ENCODE measurements at regions not wholly inside any gene's neighbourhood (a gene's known extent, or its start where the extent isn't known, plus 50 kb on each side); places are given as distances from the start of the nearest gene placed in this dataset.

GRCh38 chr6:97674802-97675201, 391.8 kb upstream of the MMS22L start:
- H3K27me3 ChIP-seq (ENCODE audit: control insufficient read depth, insufficient read depth, low read length) = no peaks in the 10 kb centered on the region
- no peak overlapping the region for H3K9ac ChIP-seq (ENCODE audit: low read length)
- H3K36me3 ChIP-seq (ENCODE audit: control insufficient read depth, insufficient read depth, low read length) = no peaks in the 10 kb centered on the region
- no peak overlapping the region for H3K4me3 ChIP-seq (ENCODE audit: low read depth, low read length)
- H3K4me1 ChIP-seq (ENCODE audit: control insufficient read depth, insufficient read depth, low read length) = no peaks in the 10 kb centered on the region
- no peaks in the 10 kb centered on the region for H3K9me3 ChIP-seq (ENCODE audit: control insufficient read depth, insufficient read depth, low read depth, low read length)
- no peak overlapping the region for H3K27ac ChIP-seq (ENCODE audit: low read depth, low read length)

- no peak overlapping the region for H3K27ac ChIP-seq (ENCODE audit: low read depth, low read length)
- H3K4me1 ChIP-seq (ENCODE audit: control insufficient read depth, insufficient read depth, low read length) = no peaks in the 10 kb centered on the region
- no peaks in the 10 kb centered on the region for H3K36me3 ChIP-seq (ENCODE audit: control insufficient read depth, insufficient read depth, low read length)
- H3K27me3 ChIP-seq (ENCODE audit: control insufficient read depth, insufficient read depth, low read length) = no peaks in the 10 kb centered on the region
- H3K9ac ChIP-seq (ENCODE audit: low read length) = no peak overlapping the region
- no peak overlapping the region for H3K4me3 ChIP-seq (ENCODE audit: low read depth, low read length)
- no peaks in the 10 kb centered on the region for H3K9me3 ChIP-seq (ENCODE audit: control insufficient read depth, insufficient read depth, low read depth, low read length)
Measured at GRCh38 chr6:97677626-97678025, 394.6 kb upstream of the MMS22L start.

GRCh38 chr6:97687916-97688315, 404.9 kb upstream of the MMS22L start:
- no peak overlapping the region for H3K4me3 ChIP-seq (ENCODE audit: low read depth, low read length)
- H3K27me3 ChIP-seq (ENCODE audit: control insufficient read depth, insufficient read depth, low read length) = no peaks in the 10 kb centered on the region
- H3K27ac ChIP-seq (ENCODE audit: low read depth, low read length) = no peak overlapping the region
- no peaks in the 10 kb centered on the region for H3K36me3 ChIP-seq (ENCODE audit: control insufficient read depth, insufficient read depth, low read length)
- no peak overlapping the region for H3K9ac ChIP-seq (ENCODE audit: low read length)
- no peaks in the 10 kb centered on the region for H3K4me1 ChIP-seq (ENCODE audit: control insufficient read depth, insufficient read depth, low read length)
- no peaks in the 10 kb centered on the region for H3K9me3 ChIP-seq (ENCODE audit: control insufficient read depth, insufficient read depth, low read depth, low read length)

GRCh38 chr6:97689078-97689754, 406.2 kb upstream of the MMS22L start:
- Histone ChIP-seq H3K9me3 (ENCODE audit: control insufficient read depth, insufficient read depth, low read depth, low read length) (no peaks in the 10 kb centered on the region), H3K9ac (ENCODE audit: low read length) (no peak overlapping the region), H3K4me3 (ENCODE audit: low read depth, low read length) (no peak overlapping the region), H3K4me1 (ENCODE audit: control insufficient read depth, insufficient read depth, low read length) (no peaks in the 10 kb centered on the region), H3K27me3 (ENCODE audit: control insufficient read depth, insufficient read depth, low read length) (no peaks in the 10 kb centered on the region), H3K36me3 (ENCODE audit: control insufficient read depth, insufficient read depth, low read length) (no peaks in the 10 kb centered on the region), H3K27ac (ENCODE audit: low read depth, low read length) (no peak overlapping the region)

- no peak overlapping the region for H3K9ac ChIP-seq (ENCODE audit: low read length)
- no peak overlapping the region for H3K4me3 ChIP-seq (ENCODE audit: low read depth, low read length)
- H3K4me1 ChIP-seq (ENCODE audit: control insufficient read depth, insufficient read depth, low read length) = no peaks in the 10 kb centered on the region
- no peaks in the 10 kb centered on the region for H3K9me3 ChIP-seq (ENCODE audit: control insufficient read depth, insufficient read depth, low read depth, low read length)
- no peaks in the 10 kb centered on the region for H3K27me3 ChIP-seq (ENCODE audit: control insufficient read depth, insufficient read depth, low read length)
- H3K36me3 ChIP-seq (ENCODE audit: control insufficient read depth, insufficient read depth, low read length) = no peaks in the 10 kb centered on the region
- no peak overlapping the region for H3K27ac ChIP-seq (ENCODE audit: low read depth, low read length)
Measured at GRCh38 chr6:97697456-97697855, 414.4 kb upstream of the MMS22L start.

GRCh38 chr6:97701801-97702200, 418.8 kb upstream of the MMS22L start:
- Histone ChIP-seq H3K4me3 (ENCODE audit: low read depth, low read length) (no peak overlapping the region), H3K36me3 (ENCODE audit: control insufficient read depth, insufficient read depth, low read length) (no peaks in the 10 kb centered on the region), H3K27ac (ENCODE audit: low read depth, low read length) (no peak overlapping the region), H3K4me1 (ENCODE audit: control insufficient read depth, insufficient read depth, low read length) (peaks cover 5% of the 10 kb centered on the region), H3K27me3 (ENCODE audit: control insufficient read depth, insufficient read depth, low read length) (no peaks in the 10 kb centered on the region), H3K9me3 (ENCODE audit: control insufficient read depth, insufficient read depth, low read depth, low read length) (no peaks in the 10 kb centered on the region), H3K9ac (ENCODE audit: low read length) (no peak overlapping the region)

- Histone ChIP-seq H3K27ac (ENCODE audit: low read depth, low read length) (no peak overlapping the region), H3K9ac (ENCODE audit: low read length) (no peak overlapping the region), H3K9me3 (ENCODE audit: control insufficient read depth, insufficient read depth, low read depth, low read length) (no peaks in the 10 kb centered on the region), H3K4me1 (ENCODE audit: control insufficient read depth, insufficient read depth, low read length) (peaks cover 5% of the 10 kb centered on the region), H3K27me3 (ENCODE audit: control insufficient read depth, insufficient read depth, low read length) (no peaks in the 10 kb centered on the region), H3K4me3 (ENCODE audit: low read depth, low read length) (no peak overlapping the region), H3K36me3 (ENCODE audit: control insufficient read depth, insufficient read depth, low read length) (no peaks in the 10 kb centered on the region)
Measured at GRCh38 chr6:97702248-97702647, 419.2 kb upstream of the MMS22L start.

- Histone ChIP-seq H3K4me3 (ENCODE audit: low read depth, low read length) (no peak overlapping the region), H3K4me1 (ENCODE audit: control insufficient read depth, insufficient read depth, low read length) (peaks cover 5% of the 10 kb centered on the region), H3K9me3 (ENCODE audit: control insufficient read depth, insufficient read depth, low read depth, low read length) (no peaks in the 10 kb centered on the region), H3K27me3 (ENCODE audit: control insufficient read depth, insufficient read depth, low read length) (no peaks in the 10 kb centered on the region), H3K27ac (ENCODE audit: low read depth, low read length) (no peak overlapping the region), H3K9ac (ENCODE audit: low read length) (no peak overlapping the region), H3K36me3 (ENCODE audit: control insufficient read depth, insufficient read depth, low read length) (no peaks in the 10 kb centered on the region)
Measured at GRCh38 chr6:97703661-97704060, 420.6 kb upstream of the MMS22L start.

- no peak overlapping the region for H3K9ac ChIP-seq (ENCODE audit: low read length)
- H3K4me3 ChIP-seq (ENCODE audit: low read depth, low read length) = no peak overlapping the region
- H3K36me3 ChIP-seq (ENCODE audit: control insufficient read depth, insufficient read depth, low read length) = no peaks in the 10 kb centered on the region
- H3K4me1 ChIP-seq (ENCODE audit: control insufficient read depth, insufficient read depth, low read length) = peaks cover 5% of the 10 kb centered on the region
- no peak overlapping the region for H3K27ac ChIP-seq (ENCODE audit: low read depth, low read length)
- no peaks in the 10 kb centered on the region for H3K27me3 ChIP-seq (ENCODE audit: control insufficient read depth, insufficient read depth, low read length)
- H3K9me3 ChIP-seq (ENCODE audit: control insufficient read depth, insufficient read depth, low read depth, low read length) = no peaks in the 10 kb centered on the region
Measured at GRCh38 chr6:97705568-97705967, 422.6 kb upstream of the MMS22L start.

GRCh38 chr6:97712751-97713150, 429.7 kb upstream of the MMS22L start:
- Histone ChIP-seq H3K9me3 (ENCODE audit: control insufficient read depth, insufficient read depth, low read depth, low read length) (no peaks in the 10 kb centered on the region), H3K27me3 (ENCODE audit: control insufficient read depth, insufficient read depth, low read length) (no peaks in the 10 kb centered on the region), H3K36me3 (ENCODE audit: control insufficient read depth, insufficient read depth, low read length) (no peaks in the 10 kb centered on the region), H3K4me3 (ENCODE audit: low read depth, low read length) (no peak overlapping the region), H3K9ac (ENCODE audit: low read length) (no peak overlapping the region), H3K4me1 (ENCODE audit: control insufficient read depth, insufficient read depth, low read length) (no peaks in the 10 kb centered on the region), H3K27ac (ENCODE audit: low read depth, low read length) (no peak overlapping the region)

- no peaks in the 10 kb centered on the region for H3K36me3 ChIP-seq (ENCODE audit: control insufficient read depth, insufficient read depth, low read length)
- no peaks in the 10 kb centered on the region for H3K27me3 ChIP-seq (ENCODE audit: control insufficient read depth, insufficient read depth, low read length)
- H3K27ac ChIP-seq (ENCODE audit: low read depth, low read length) = no peak overlapping the region
- H3K4me3 ChIP-seq (ENCODE audit: low read depth, low read length) = no peak overlapping the region
- H3K9ac ChIP-seq (ENCODE audit: low read length) = no peak overlapping the region
- 0 out of 2 replicates have a peak, but pooled peaks cover 2% of the 10 kb centered on the region for H3K4me1 ChIP-seq (ENCODE audit: control insufficient read depth, insufficient read depth, low read length)
- H3K9me3 ChIP-seq (ENCODE audit: control insufficient read depth, insufficient read depth, low read depth, low read length) = no peaks in the 10 kb centered on the region
Measured at GRCh38 chr6:97714772-97715171, 431.8 kb upstream of the MMS22L start.

Data from HUES6 (cell line).